ENCODE measurements at regions not wholly inside any gene's neighbourhood (a gene's known extent, or its start where the extent isn't known, plus 50 kb on each side); places are given as distances from the start of the nearest gene placed in this dataset.
"Not testable (repeated sequence)": the region's sequence is repeated elsewhere in the genome, so short reads cannot be mapped to it uniquely, and the experiment has no call there.

DNA sequence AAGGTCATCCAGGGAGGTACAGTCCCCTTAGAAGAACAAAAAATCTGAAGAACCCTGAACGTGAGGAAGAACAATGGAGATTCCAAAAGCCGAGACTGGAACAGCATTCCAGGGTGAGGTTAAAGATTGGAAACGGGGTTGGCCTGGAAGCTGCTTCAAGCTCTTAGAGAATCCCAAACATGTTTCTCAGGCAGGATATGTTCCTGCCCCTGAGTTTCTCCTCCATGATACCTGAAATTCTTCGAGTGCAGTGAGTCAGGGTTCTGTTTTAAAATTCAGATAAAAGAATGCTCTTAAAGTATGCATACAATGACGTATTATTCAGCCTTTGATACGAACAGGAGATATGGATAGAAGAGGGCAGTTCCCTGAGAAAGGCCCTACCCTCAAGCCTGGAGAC is 293.1 kb downstream of the HS3ST3B1 start:
- no peak for DNase-seq

DNA sequence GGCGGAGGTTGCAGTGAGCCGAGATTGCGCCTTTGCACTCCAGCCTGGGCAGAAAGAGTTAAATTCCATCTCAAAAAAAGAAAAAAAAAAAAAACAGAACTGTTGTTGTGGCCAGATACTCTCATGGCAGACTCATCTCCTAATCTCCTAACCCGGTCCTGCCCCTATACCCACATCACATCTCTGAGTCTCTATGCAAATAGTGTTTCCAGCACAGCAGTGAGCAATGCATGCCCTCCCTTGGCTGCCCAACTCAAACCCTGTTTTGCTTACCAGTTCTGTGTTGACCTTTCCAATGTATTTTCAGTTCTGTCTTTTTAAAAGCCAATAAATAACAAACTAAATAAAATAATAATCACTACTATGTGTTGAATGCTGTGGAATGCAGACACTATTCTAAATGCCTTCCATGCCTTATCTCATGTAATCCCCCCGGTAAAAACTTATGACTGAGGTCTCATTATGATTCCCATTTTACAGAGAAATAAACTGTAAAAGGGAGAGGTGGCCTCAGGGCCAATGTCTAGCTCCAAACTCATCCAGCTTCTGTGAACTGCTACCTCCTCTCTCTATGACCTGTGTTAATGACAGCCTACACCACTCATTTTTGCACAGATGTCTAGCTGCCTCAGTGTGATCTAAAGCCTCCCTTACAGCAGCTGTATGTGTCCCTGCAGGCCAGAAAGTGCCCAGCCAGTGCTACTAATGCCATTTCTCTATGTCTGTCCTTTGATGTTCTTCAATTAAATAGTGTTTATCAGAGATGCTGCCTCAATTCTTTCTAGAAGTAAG is 289.8 kb downstream of the HS3ST3B1 start:
- DNase-seq = no peak

DNA sequence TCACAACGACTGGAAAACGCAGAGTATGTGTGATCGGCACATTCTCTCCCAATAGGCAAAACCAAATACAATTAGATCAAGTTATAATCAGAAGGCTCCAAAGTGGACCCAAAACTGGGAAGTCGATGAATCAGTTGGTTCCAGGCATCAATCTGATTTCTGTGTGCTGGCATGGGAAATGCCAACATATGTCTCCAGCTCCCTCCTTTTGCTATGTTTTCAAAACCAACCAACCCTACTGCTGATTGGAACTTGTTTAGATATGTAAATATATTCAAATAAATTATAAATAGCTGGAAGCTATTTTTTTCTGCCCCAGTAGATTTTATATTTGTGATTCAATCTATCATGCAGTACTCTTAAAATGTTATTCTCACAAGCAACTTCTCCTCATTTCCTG is 284.2 kb downstream of the HS3ST3B1 start:
- no peak for DNase-seq

DNA sequence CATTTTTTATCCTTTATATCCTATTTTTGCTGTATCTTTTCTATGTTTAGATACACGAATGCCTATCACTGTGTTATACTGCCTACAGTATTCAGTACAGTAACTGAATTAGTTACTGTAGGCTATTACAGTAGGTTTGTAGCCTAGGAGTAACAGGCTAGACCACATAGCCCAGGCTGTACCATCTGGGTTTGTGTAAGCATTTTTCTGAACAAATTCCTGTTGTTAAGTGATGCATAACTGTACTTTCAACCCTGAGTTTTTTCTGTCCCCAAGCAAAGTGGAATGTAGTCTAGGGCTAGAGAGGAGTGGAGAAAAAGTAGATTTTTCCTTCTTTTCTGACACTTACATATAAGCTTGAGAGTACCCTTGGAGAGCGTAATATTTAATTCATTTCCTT is 282.1 kb downstream of the HS3ST3B1 start:
- DNase-seq = no peak

DNA sequence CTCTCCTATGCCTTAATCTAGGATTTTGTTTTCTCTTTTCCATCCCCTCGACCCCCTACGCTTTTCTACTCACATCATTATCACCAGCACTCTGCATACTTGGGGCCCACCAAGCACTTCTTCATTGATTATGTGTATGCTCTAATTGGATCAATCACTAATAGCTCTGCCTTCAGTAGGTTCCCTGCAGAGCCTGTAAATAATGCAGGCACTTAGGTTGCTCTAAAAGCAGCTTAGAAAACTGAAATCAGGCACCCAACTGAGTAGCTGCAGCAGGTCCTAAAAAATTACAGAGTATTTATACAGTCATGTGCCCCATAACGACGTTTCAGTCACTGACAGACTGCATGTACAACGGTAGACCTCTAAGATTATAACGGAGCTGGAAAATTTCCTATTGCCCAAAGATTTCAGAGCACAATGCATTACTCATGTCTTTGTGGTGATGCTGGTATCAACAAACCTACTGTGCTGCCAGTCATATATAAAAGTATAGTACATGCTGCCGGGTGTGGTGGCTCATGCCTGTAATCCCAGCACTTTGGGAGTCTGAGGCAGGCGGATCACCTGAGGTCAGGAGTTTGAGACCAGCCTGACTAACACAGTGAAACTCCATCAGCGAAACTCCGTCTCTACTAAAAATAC is 280.4 kb downstream of the HS3ST3B1 start:
- DNase-seq = no peak

DNA sequence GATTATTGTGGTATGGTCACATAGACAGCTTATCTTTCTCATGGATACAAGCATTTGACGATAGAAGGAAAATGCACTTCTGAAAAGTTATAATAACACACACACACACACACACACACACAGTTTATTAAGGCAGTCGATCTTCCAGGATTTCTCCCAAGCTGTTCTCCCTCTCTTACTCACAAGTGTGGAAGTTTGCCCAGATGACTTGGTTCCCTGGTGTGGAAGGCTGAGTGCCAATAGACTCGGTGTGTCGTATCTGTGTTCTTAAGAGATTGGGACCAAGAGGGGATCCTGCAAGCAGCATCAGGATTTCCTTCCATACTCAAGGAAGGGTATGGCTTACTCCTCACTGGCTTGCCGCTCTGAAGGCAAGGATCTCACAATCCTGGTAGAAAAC is 279.6 kb downstream of the HS3ST3B1 start:
- DNase-seq = no peak

DNA sequence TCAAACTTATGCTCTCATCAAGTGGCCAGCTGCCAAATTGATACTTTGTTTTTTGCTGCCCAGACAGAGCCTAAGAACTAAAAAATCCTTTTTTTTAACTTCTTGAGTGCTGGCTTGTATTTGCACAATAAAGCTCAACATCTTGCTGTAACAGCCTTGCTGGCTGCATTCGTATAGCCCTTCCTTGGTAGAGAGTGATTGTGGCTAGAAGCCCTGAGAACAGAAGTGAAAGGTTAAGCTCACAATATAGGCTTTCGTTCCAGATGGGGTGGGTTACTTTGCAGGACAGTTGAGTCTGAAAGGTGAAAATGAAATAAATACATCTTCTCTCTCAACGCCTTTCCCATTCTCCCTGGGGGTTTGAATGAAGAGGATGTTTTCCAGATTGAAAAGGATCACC is 278.8 kb downstream of the HS3ST3B1 start:
- DNase-seq = no peak

DNA sequence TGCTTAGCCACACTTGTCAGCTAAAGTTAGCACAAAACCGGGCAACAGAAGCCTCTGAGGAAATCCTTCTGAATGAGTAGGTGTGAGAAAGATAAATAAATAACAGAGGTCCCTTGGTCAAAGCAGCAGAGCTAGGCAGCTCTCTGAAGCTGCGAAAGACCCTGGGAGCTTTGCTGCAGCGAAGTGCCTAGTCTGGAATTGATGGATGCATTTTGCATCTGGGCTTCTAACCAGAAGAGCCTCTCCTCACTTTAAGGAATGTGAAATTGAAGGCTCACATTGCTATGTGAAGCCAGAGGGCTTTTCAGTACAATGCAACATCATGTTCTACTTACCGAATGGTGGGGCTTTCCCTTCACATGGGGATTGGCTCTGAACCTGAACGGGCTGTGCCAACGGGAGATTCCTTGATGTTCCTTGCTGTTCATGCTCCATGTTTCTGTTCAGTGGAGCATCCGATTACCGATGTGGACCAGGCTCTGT is 274.6 kb downstream of the HS3ST3B1 start:
- no peak for DNase-seq

DNA sequence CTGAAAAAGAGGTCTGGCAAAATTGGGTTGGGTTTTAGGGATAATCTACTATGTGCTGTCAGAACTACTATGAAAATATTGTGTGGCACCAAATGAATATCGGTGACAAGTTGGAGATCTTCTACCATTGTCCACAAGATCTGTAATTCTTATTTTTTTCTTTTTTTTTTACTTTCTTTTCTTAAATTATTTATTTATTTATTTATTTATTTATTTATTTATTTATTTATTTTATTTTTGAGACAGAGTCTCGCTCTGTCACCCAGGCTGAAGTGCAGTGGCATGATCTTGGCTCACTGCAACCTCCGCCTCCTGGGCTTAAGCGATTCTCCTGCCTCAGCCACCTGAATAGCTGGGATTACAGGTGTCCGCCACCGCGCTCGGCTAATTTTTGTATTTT is 259.4 kb downstream of the HS3ST3B1 start:
- DNase-seq = not testable (repeated sequence)

DNA sequence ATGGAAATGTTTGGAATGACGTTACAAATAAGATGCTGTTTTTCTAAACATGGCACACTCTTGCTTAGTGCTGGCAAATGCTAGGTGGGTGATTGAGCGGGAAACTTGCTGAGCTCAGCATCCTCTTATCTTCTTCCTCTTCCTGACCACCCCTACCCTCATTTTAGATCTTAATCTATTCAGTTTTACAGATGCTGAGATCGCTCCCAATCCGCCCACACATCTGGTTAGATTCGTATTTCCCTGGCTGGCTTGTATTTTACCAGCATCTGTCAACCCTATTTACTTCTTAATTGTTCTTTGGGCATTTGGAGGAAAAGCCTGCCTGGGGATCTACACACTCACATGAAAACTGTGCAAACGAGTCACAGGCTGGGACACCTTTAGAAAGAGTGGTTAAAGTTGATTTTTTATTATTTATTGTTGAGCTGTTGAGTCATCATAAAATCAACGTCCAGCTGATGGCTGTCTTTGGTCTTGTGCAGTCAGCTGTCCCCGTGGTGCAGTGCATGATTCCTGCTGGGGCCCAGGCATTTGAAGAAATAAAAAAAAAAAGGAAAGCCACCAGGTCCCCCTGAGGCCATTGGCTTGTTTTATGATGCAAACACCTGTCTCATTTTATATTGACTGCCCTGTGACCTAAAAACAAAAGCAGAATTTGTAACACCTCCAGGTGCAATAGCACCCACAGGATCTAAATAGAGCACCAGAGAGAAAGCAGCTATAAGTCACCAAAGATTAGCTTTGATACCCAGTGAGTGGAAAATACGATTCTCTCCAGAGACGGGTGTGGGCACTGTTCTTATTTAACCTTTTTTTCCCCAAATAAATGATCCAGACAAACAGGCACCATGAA is 258.6 kb downstream of the HS3ST3B1 start:
- DNase-seq = no peak

DNA sequence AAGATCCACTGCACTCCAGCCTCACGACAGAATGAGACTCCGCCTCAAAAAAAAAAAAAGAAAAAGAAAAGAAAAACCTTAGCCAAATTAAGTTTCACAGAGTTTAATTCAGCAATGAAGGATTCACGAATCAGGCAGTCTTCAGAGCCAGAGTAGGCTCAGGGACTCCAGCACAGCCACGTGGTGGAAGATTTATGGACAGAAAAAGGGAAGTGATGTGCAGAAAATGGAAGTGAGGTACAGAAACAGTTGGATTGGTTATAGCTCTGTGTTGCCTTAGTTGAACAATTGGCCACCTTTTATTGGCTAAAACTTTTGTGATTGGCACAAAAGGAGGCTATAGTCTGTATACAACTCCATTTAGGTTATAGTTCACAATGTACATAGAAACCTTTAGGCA is 256.6 kb downstream of the HS3ST3B1 start:
- no peak for DNase-seq

DNA sequence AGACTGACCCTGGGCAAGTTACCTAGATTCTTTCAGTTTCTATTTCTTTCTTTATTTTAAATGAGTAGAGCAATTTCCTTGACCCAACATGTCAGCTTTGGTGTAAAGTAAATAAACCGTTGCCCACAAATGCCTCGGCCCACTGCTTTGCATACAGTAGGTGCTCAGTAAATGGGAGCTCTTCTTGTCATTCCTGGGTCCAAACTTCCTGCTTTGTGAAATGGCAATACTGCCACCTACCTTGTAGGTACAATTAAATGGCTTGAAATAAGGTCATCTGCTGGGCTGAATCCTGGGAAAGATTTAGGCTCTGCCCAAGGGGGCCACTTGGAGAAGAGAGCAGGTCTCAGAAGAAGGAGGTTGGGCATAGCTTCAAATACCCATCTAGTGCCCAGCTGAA is 253.0 kb downstream of the HS3ST3B1 start:
- no peak for DNase-seq

DNA sequence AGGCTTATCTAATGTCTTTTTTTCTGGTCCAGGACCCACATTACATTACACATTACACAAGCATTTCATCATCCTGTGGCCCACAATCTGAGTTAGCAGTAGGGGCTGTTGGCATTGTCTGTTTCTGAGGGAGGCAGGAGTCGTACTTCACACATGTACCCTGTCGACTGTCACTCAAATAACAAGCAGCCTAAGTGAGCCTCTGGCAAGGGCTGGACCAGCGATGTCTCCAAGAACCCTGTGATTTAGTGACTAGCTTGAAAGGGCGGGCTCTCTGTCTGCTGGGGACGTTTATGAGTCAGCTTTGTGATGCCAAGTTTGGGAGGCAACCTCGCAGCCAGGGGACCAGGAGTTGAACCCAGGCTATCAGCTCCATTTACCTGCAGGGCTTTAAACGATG is 251.4 kb downstream of the HS3ST3B1 start:
- DNase-seq = no peak

DNA sequence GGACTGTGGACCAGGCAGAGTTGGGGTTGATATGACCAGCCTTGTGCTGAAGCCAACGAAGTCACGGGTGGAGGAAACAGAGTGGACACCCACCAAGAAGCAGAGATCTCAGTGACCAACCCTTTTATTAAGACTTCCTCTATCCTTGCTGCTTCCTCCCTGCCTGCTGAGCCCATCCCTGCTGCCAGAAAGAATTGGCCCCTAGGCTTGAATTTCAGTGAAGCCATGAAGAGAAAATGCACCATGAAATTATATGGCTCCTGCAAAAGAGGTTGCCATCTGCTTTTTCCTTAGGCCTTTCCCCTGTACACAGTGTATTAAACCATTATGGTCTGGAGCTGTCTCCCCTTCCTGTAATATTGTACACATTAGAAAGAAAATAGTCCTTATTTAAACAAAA is 246.7 kb downstream of the HS3ST3B1 start:
- DNase-seq = no peak

DNA sequence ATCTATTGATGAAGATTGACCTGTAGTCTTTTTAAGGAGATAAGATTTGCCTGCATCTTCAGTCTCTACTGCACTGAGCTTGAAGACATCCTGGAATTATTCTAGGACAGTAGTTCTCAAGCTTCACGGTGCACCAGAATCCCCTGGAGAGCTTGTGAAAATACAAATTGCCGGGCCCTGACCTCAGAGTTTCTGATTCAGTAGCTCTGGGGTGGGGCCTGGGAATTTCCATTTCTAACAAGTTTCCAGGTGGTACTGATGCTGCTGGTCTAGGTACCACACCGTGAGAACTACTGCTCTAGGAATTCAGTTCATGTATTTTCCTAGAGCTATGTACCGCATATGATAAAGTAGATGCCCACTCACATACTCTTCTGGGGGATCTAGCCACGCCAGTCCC is 246.1 kb downstream of the HS3ST3B1 start:
- no peak for DNase-seq

DNA sequence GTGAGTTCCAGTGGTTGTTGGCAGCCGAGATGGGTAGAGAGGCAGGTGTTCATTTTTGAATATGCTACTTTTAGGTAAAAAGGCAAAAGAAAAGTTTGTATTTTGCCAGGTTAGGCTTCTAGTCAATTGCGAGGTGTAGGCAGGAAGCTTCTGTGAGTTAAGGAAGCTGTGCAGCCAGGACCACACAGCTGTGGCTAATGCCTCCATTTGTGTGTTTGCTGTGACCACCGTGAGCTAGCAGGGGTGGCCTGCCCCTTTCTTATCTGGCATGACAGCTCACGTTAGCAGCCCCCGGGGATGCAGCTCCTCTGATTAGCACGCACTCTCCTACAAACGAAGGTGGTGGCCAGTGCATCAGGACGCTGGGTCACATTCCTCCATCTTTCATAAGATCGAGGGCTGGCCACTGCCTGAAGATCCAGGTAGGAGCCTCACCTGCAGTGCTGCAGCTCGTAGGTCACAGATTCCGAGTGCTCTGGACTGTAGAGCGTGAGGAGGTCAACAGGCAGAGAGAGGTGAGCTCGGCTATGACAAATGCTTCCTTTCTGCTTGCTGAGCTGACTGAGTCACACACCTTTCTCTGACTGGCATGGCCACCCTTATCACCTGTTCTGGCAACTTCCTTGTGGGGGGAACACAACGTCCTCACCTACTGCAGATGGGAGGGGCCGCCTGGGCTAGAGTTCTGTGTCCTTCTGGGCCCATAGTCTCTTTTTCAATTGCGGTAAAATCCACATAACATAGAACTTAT is 244.4 kb downstream of the HS3ST3B1 start:
- no peak for DNase-seq

DNA sequence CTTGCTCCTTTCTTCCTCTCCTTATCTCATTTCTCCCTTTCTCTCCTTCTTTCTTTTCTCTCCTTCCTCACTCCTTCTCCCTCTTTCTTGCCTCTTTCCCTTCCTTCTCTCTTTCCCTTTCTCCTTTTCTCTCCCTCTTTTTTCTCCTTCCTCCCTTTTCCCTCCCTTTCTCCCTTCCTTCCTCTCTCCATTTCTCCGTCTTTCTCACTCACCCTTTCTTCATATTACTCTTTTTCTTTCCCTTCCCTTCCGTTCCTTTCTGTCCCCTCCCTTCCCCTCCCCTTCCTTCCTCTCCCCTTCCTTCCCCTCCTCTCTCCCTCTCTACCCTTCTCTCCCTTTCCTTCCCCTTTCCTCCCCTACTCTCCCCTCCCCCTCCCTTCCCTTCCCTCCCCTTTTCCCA is 240.8 kb downstream of the HS3ST3B1 start:
- DNase-seq = no peak

DNA sequence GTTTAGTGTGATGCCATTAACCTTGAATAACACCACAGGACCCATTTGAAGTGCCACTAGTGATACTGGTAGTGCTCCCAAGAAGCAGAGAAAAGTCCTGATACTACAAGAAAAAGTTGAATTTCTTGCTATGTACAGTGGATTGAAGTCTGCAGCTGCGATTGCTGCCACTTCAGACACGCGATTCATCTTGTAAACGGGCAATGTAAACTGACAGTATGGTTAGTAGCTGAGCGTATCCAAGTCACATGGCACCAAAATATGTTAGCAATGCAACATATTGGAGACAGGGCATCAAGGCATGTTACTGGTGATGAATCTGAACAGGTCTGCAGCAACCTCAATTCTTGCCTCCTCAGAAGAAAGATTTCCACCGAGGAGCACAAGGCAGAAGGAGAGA is 238.9 kb downstream of the HS3ST3B1 start:
- no peak for DNase-seq

DNA sequence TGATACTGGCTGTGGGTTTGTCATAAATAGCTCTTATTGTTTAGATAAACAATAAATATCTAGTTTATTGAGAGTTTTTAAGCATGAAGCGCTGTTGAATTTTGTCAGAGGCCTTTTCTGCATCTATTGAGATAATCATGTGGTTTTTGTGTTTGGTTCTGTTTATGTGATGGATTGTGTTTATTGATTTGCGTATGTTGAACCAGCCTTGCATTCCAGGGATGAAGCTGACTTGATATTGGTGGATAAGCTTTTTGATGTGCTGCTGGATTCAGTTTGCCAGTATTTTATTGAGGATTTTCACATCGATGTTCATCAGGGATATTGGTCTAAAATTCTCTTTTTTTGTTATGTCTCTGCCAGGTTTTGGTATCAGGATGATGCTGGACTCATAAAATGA is 231.4 kb downstream of the HS3ST3B1 start:
- not testable (repeated sequence) for DNase-seq

DNA sequence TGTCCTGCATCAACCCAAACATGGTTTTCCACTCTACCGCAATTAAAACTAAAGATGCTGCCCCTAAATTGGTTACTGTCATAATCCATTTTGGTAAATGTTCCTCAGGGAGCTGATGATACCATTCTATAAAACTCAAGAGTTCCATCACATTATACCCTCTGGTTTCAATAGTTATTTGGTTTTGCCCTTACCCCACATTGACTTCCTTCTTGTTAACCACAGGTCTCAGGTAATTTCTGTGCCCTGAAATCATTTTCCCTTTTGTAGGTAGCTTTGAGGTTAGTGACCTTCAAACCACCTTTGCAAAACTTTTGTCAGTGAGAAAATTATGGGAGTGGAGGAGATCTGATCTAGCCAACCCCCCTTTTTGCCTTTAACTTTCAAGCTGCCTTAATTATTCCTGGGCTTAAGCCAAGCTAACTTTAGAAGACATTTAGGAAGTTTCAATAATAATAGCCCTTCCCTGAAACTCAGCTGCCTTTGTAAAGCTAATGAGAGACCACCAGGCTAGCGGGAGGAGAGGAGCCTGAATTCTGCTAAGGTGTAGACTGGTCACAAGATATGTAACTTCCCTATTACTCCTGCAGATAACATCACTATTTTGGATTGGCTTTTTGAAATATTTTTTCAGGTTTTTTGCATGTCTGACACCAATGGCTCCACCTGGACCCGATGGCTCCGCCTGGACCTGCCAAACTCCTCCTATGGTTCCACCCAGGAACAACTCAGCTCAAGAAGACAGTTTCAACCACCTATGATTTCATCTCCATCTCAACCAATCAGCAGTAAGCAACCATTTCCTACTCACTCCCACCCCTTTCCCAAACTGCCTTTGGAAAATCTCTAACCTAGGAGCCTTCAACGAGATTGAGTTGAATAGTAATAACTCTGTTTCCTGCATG is 224.9 kb downstream of the HS3ST3B1 start:
- no peak for DNase-seq

DNA sequence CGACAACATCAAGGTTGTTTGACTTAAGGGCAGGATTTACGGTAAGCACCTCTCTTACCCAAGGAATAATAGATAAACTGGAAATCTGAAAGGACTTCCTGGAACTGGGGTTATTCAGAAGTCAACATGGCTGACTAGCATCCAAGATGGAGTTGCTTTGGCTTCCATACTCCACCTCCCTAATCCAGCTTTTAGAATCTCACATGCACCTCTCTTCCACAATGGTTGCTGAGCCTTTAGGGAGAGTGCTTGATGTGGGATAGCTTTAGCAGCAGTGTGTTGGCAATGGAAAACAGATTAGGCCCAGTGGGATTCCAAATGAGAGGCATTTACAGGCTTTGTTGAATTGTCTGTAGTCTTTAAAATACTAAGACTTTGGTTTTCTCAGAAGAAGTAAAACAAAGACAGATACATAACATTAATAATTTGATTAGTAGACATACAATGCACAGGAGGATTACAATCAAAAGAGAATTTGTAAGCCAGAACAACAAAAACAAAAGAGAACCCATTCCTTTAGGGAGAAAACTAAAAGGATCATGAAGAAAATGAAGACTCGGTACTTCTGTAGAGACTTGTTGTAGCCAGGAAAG is 222.0 kb downstream of the HS3ST3B1 start:
- DNase-seq = no peak
